CD14-positive monocyte (primary cell): ENCODE measurements at regions not wholly inside any gene's neighbourhood (a gene's known extent, or its start where the extent isn't known, plus 50 kb on each side); places are given as distances from the start of the nearest gene placed in this dataset.

Source experiments
- DNase-seq, 3 donors: peaks; one replicate each; pipeline ENCODE4 v3.0.0-alpha.2; 2011 to 2022
- H2AFZ ChIP-seq: 2 replicates; pipeline ENCODE4 v1.6.0; 2012; ENCODE audit warnings: mild to moderate bottlenecking, low read depth, low read length, inconsistent platforms; ENCODE audit not compliant: insufficient read depth, poor library complexity, severe bottlenecking
- H3K27ac ChIP-seq, 2 donors: 1 replicate in 1 of 2; 2 replicates in 1 of 2; pipeline ENCODE4 v1.5.1; 2012 to 2013; ENCODE audit warnings: low read length in 2 of 2, control low read depth in 1 of 2, inconsistent platforms in 1 of 2, low read depth in 1 of 2, mild to moderate bottlenecking in 1 of 2
- H3K27me3 ChIP-seq, 2 donors: one replicate each; pipeline versions ENCODE4 v1.6.0 to v1.6.1; 2011 to 2013; ENCODE audit warnings: low read length in 2 of 2; ENCODE audit not compliant: control insufficient read depth in 2 of 2, insufficient read depth in 2 of 2
- H3K36me3 ChIP-seq, 2 donors: replicated peaks in 1 of 2; 1 replicate in 1 of 2; 2 replicates in 1 of 2; pipeline versions ENCODE4 v1.5.1 to v1.6.1; 2012 to 2013; ENCODE audit warnings: low read length in 2 of 2, control low read depth in 1 of 2, inconsistent platforms in 1 of 2, mild to moderate bottlenecking in 1 of 2; ENCODE audit not compliant: insufficient read depth in 2 of 2, control insufficient read depth in 1 of 2
- H3K4me1 ChIP-seq, 2 donors: 1 replicate in 1 of 2; 2 replicates in 1 of 2; pipeline versions ENCODE4 v1.5.1 to v1.6.1; 2012 to 2013; ENCODE audit warnings: low read length in 2 of 2, control low read depth in 1 of 2, inconsistent platforms in 1 of 2, mild to moderate bottlenecking in 1 of 2, moderate library complexity in 1 of 2; ENCODE audit not compliant: insufficient read depth in 2 of 2, control insufficient read depth in 1 of 2
- H3K4me2 ChIP-seq: replicated peaks from 2 replicates; pipeline ENCODE3; 2012; ENCODE audit warnings: low read length, moderate library complexity, mild to moderate bottlenecking; ENCODE audit not compliant: poor library complexity, severe bottlenecking; ENCODE audit errors: extremely low read depth
- H3K4me3 ChIP-seq, 3 experiments: fragments of 200-600 bp in 1 of 3; sonication (generic) in 1 of 3; replicated peaks in 1 of 3; 1 replicate in 2 of 3; 2 replicates in 1 of 3; pipeline ENCODE4 v1.5.1; 2011 to 2013; ENCODE audit warnings: low read length in 3 of 3, mild to moderate bottlenecking in 3 of 3, control low read depth in 2 of 3, low read depth in 2 of 3, inconsistent platforms in 1 of 3, moderate library complexity in 1 of 3
- H3K79me2 ChIP-seq: 2 replicates; pipeline ENCODE4 v1.6.0; 2012; ENCODE audit warnings: mild to moderate bottlenecking, control low read depth, inconsistent platforms, low read length, moderate library complexity; ENCODE audit not compliant: insufficient read depth
- H3K9ac ChIP-seq: 2 replicates; pipeline ENCODE4 v1.6.0; 2017; ENCODE audit warnings: low read length, mild to moderate bottlenecking; ENCODE audit not compliant: insufficient read depth, poor library complexity, severe bottlenecking
- H3K9me3 ChIP-seq, 2 donors: replicated peaks in 1 of 2; 1 replicate in 1 of 2; 2 replicates in 1 of 2; pipeline versions ENCODE4 v1.5.1 to v1.6.1; 2012 to 2013; ENCODE audit warnings: low read length in 2 of 2, control low read depth in 1 of 2; ENCODE audit not compliant: control insufficient read depth in 1 of 2, insufficient read depth in 1 of 2
- H4K20me1 ChIP-seq: 2 replicates; pipeline ENCODE4 v1.6.0; 2012; ENCODE audit warnings: mild to moderate bottlenecking, low read length, control low read depth, moderate library complexity; ENCODE audit not compliant: insufficient read depth
- H3K27ac Mint-ChIP-seq, 7 donors: one replicate each; pipeline ENCODE4 v1.8.0; 2020; ENCODE audit warnings: mild to moderate bottlenecking in 7 of 7, mixed read lengths in 7 of 7, moderate library complexity in 6 of 7, inconsistent platforms in 2 of 7
- H3K27me3 Mint-ChIP-seq, 3 donors: one replicate each; pipeline ENCODE4 v1.8.0; 2021 to 2022; ENCODE audit warnings: low read depth in 3 of 3, mild to moderate bottlenecking in 3 of 3, mixed read lengths in 3 of 3, moderate library complexity in 3 of 3, inconsistent platforms in 1 of 3
- H3K36me3 Mint-ChIP-seq, 2 donors: one replicate each; pipeline ENCODE4 v1.8.0; 2020; ENCODE audit warnings: mixed read lengths in 2 of 2, inconsistent platforms in 1 of 2, mild to moderate bottlenecking in 1 of 2
- H3K4me1 Mint-ChIP-seq: one replicate; pipeline ENCODE4 v1.8.0; 2020; ENCODE audit warnings: mild to moderate bottlenecking, mixed read lengths
- H3K4me3 Mint-ChIP-seq, 2 donors: one replicate each; pipeline ENCODE4 v1.8.0; 2020; ENCODE audit warnings: mild to moderate bottlenecking in 2 of 2, mixed read lengths in 2 of 2, moderate library complexity in 1 of 2
- H3K9me3 Mint-ChIP-seq, 7 donors: one replicate each; pipeline ENCODE4 v1.8.0; 2020 to 2022; ENCODE audit warnings: mixed read lengths in 7 of 7, mild to moderate bottlenecking in 6 of 7, moderate library complexity in 6 of 7, inconsistent platforms in 2 of 7
- WGBS: methylation state at CpG from one replicate; pipeline ENCODE4 v1.1.5; 2013; ENCODE audit warnings: missing lambda C conversion rate; ENCODE audit not compliant: insufficient coverage; 5-methylcytosine and 5-hydroxymethylcytosine counted together
- intact Hi-C, 2 donors: fragments of 100-400 bp; cut with micrococcal nuclease; formaldehyde crosslinking; loops; one replicate each; pipeline versions ENCODE4 v1.15.0 to v1.15.1; 2023
- TF ChIP-seq, protein P1 (sequence below): fragments of 200-600 bp; IDR thresholded peaks from one replicate; pipeline ENCODE4 v1.8.0; 2022; ENCODE audit warnings: antibody characterized with exemption, mild to moderate bottlenecking

DNA sequence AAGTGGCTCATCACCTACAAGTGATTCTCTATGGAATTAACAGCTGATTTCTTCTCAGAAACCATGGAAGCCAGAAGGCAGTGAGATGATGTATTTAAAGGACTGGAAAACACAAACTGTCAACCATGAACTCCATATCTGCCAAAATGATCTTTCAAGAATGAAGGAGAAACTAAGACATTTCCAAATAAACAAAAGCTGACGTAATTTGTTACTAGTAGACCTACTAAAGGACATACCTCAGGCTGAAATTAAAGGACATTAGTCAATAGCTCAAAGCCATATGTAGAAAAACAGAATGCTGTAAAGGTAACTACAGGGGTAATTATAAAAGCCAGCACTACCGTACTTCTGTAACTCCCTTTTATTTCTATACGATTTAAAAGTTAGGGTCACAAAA lies 129.4 kb upstream of the TMEM45B start:
- WGBS, result no CpG with 5 or more reads among the region's 3 CpGs
- Histone ChIP-seq H3K27ac (no peak overlapping the region), H3K9me3 (no peaks in the 10 kb centered on the region), H3K4me2 (no peak overlapping the region), H3K36me3 (no peaks in the 10 kb centered on the region), H3K4me1 (no peaks in the 10 kb centered on the region), H4K20me1 (no peaks in the 10 kb centered on the region), H3K79me2 (no peaks in the 10 kb centered on the region), H3K4me3 (no peak overlapping the region), H3K9ac (no peak overlapping the region), H3K27me3 (no peaks in the 10 kb centered on the region), H2AFZ (no peak overlapping the region)
- peaks cover 0 to 11% (median 9%) of the 10 kb centered on the region in 3 donors for H3K27me3 Mint-ChIP-seq
- H3K27ac Mint-ChIP-seq, result no peak overlapping the region
- DNase-seq, result no peak
- TF ChIP-seq, protein P1, sequence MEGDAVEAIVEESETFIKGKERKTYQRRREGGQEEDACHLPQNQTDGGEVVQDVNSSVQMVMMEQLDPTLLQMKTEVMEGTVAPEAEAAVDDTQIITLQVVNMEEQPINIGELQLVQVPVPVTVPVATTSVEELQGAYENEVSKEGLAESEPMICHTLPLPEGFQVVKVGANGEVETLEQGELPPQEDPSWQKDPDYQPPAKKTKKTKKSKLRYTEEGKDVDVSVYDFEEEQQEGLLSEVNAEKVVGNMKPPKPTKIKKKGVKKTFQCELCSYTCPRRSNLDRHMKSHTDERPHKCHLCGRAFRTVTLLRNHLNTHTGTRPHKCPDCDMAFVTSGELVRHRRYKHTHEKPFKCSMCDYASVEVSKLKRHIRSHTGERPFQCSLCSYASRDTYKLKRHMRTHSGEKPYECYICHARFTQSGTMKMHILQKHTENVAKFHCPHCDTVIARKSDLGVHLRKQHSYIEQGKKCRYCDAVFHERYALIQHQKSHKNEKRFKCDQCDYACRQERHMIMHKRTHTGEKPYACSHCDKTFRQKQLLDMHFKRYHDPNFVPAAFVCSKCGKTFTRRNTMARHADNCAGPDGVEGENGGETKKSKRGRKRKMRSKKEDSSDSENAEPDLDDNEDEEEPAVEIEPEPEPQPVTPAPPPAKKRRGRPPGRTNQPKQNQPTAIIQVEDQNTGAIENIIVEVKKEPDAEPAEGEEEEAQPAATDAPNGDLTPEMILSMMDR, result no peak
- no peaks in the 10 kb centered on the region for H3K4me1 Mint-ChIP-seq
- H3K36me3 Mint-ChIP-seq, result no peaks in the 10 kb centered on the region
- H3K9me3 Mint-ChIP-seq, result no peaks in the 10 kb centered on the region
- intact Hi-C loops, result no loop called here
- no peak overlapping the region for H3K4me3 Mint-ChIP-seq

- no peaks in the 10 kb centered on the region for H3K27me3 ChIP-seq
- 82% methylated on average over 7 of the region's 10 CpGs for WGBS
- TF ChIP-seq, protein P1, result no peak
- peaks cover 13 to 18% (median 14%) of the 10 kb centered on the region in 3 donors for H3K27me3 Mint-ChIP-seq
- H3K9me3 ChIP-seq, result no peaks in the 10 kb centered on the region
- no peaks in the 10 kb centered on the region for H3K36me3 ChIP-seq
- H3K27ac Mint-ChIP-seq, result no peak overlapping the region
- H3K4me1 Mint-ChIP-seq, result peaks cover 9% of the 10 kb centered on the region
- H3K4me3 Mint-ChIP-seq, result no peak overlapping the region
- peaks cover 7% of the 10 kb centered on the region in 2 donors for H3K4me1 ChIP-seq
- H3K79me2 ChIP-seq, result no peaks in the 10 kb centered on the region
- H3K9ac ChIP-seq, result no peak overlapping the region
- intact Hi-C loops, result no loop called here
- no peak overlapping the region for H2AFZ ChIP-seq
- H3K9me3 Mint-ChIP-seq, result peaks cover 0 to 2% (median 0%) of the 10 kb centered on the region in 7 donors
- H3K27ac ChIP-seq, result no peak overlapping the region
- H3K4me2 ChIP-seq, result no peak overlapping the region
- no peak overlapping the region for H3K4me3 ChIP-seq
- DNase-seq, result no peak
- no peaks in the 10 kb centered on the region for H3K36me3 Mint-ChIP-seq
- no peaks in the 10 kb centered on the region for H4K20me1 ChIP-seq
Measured at GRCh38 chr11:129691142-129691541, 124.5 kb upstream of the TMEM45B start.
